IMR-90 (cell line): ENCODE measurements at regions not wholly inside any gene's neighbourhood (a gene's known extent, or its start where the extent isn't known, plus 50 kb on each side); places are given as distances from the start of the nearest gene placed in this dataset.

Source experiments
- ATAC-seq: fragments of 200-7000 bp; cut with Tn5 transposase; 2 replicates; pipeline ENCODE4 v1.9.1; 2020; ENCODE audit warnings: low read depth, mild to moderate bottlenecking, moderate library complexity
- BruUV-seq: library from RNA; stranded (reverse); fragments of 400-500 nt; replicated peaks from 2 replicates; lab custom pipeline; 2021; lab: Mats Ljungman, UMichigan
- CTCF ChIA-PET: fragments of 300-600 bp; formaldehyde crosslinking; extraction: SDS; loops from one replicate; lab custom pipeline; 2021; ENCODE audit warnings: antibody characterized with exemption; lab: Yijun Ruan, JAX
- POLR2A ChIA-PET: fragments of 300-600 bp; sonication (Branson Sonifier 250); formaldehyde crosslinking; loops from one replicate; lab custom pipeline; 2022; ENCODE audit warnings: antibody characterized with exemption; ENCODE audit not compliant: unreplicated experiment; lab: Charles Lee
- DNase-seq: peaks from one replicate; pipeline ENCODE4 v3.0.0; 2013
- H2AFZ ChIP-seq: replicated peaks from 2 replicates; pipeline ENCODE3; 2013; ENCODE audit warnings: low read length, mild to moderate bottlenecking; ENCODE audit not compliant: poor library complexity
- H2AK5ac ChIP-seq: 2 replicates; pipeline ENCODE4 v1.6.1; 2013; ENCODE audit warnings: low read depth, low read length, inconsistent platforms
- H2AK9ac ChIP-seq: replicated peaks from 2 replicates; pipeline ENCODE3; 2013; ENCODE audit warnings: mild to moderate bottlenecking, low read depth, low read length, moderate library complexity; ENCODE audit not compliant: poor library complexity
- H2BK120ac ChIP-seq: 2 replicates; pipeline ENCODE4 v1.6.1; 2013; ENCODE audit warnings: low read depth, low read length, inconsistent platforms
- H2BK15ac ChIP-seq: 3 replicates; pipeline ENCODE4 v1.6.1; 2013; ENCODE audit warnings: low read depth, low read length, inconsistent platforms
- H2BK20ac ChIP-seq: 2 replicates; pipeline ENCODE4 v1.6.1; 2013; ENCODE audit warnings: low read depth, mild to moderate bottlenecking, inconsistent platforms, low read length, moderate library complexity
- H2BK5ac ChIP-seq: 2 replicates; pipeline ENCODE4 v1.6.1; 2013; ENCODE audit warnings: mild to moderate bottlenecking, low read depth, low read length, inconsistent platforms; ENCODE audit not compliant: poor library complexity, severe bottlenecking
- H3K14ac ChIP-seq: replicated peaks from 2 replicates; pipeline ENCODE4 v1.6.1; 2013; ENCODE audit warnings: low read depth, low read length, inconsistent platforms
- H3K18ac ChIP-seq: 2 replicates; pipeline ENCODE4 v1.6.1; 2013; ENCODE audit warnings: low read depth, low read length, control low read depth
- H3K23ac ChIP-seq: 2 replicates; pipeline ENCODE4 v1.6.1; 2013; ENCODE audit warnings: low read depth, low read length, inconsistent platforms
- H3K27ac ChIP-seq: 2 replicates; pipeline ENCODE4 v1.5.1; 2013; ENCODE audit warnings: mild to moderate bottlenecking, control low read depth, low read length; ENCODE audit not compliant: insufficient read depth
- H3K27me3 ChIP-seq: 2 replicates; pipeline ENCODE4 v1.6.1; 2013; ENCODE audit warnings: low read length; ENCODE audit not compliant: control insufficient read depth, insufficient read depth
- H3K36me3 ChIP-seq: 2 replicates; pipeline ENCODE4 v1.6.1; 2013; ENCODE audit warnings: low read length, mixed read lengths; ENCODE audit not compliant: control insufficient read depth, insufficient read depth
- H3K4ac ChIP-seq: 2 replicates; pipeline ENCODE4 v1.6.1; 2013; ENCODE audit warnings: low read depth, low read length, inconsistent platforms
- H3K4me1 ChIP-seq: 2 replicates; pipeline ENCODE4 v1.6.1; 2013; ENCODE audit warnings: low read length, mixed read lengths; ENCODE audit not compliant: control insufficient read depth, insufficient read depth
- H3K4me2 ChIP-seq: 2 replicates; pipeline ENCODE4 v1.6.1; 2013; ENCODE audit warnings: low read depth, mild to moderate bottlenecking, control low read depth, low read length, moderate library complexity
- H3K4me3 ChIP-seq: 2 replicates; pipeline ENCODE4 v1.5.1; 2013; ENCODE audit warnings: low read depth, mild to moderate bottlenecking, control low read depth, low read length, moderate library complexity; ENCODE audit not compliant: insufficient read depth
- H3K56ac ChIP-seq: 2 replicates; pipeline ENCODE4 v1.6.1; 2013; ENCODE audit warnings: low read length, inconsistent platforms; ENCODE audit not compliant: insufficient read depth; ENCODE audit errors: extremely low read depth
- H3K79me1 ChIP-seq, 2 experiments: 2 replicates each; pipeline ENCODE4 v1.6.1; 2013; ENCODE audit warnings: low read length in 2 of 2, inconsistent platforms in 1 of 2, low read depth in 1 of 2
- H3K9ac ChIP-seq: 2 replicates; pipeline ENCODE4 v1.6.1; 2013; ENCODE audit warnings: low read depth, low read length, control low read depth
- H3K9me1 ChIP-seq: 2 replicates; pipeline ENCODE4 v1.6.1; 2013; ENCODE audit warnings: low read length, inconsistent platforms; ENCODE audit not compliant: insufficient read depth
- H3K9me3 ChIP-seq: 2 replicates; pipeline ENCODE4 v1.6.1; 2013; ENCODE audit warnings: low read length; ENCODE audit not compliant: control insufficient read depth, insufficient read depth
- H4K20me1 ChIP-seq: 2 replicates; pipeline ENCODE4 v1.6.1; 2013; ENCODE audit warnings: low read length, inconsistent platforms; ENCODE audit not compliant: insufficient read depth
- H4K5ac ChIP-seq: 2 replicates; pipeline ENCODE4 v1.6.1; 2013; ENCODE audit warnings: mild to moderate bottlenecking, low read depth, low read length, control low read depth
- H4K8ac ChIP-seq, 2 experiments: 2 replicates each; pipeline ENCODE4 v1.6.1; 2013; ENCODE audit warnings: low read depth in 2 of 2, low read length in 2 of 2, control low read depth in 1 of 2, inconsistent platforms in 1 of 2
- H4K91ac ChIP-seq: 2 replicates; pipeline ENCODE4 v1.6.1; 2013; ENCODE audit warnings: low read depth, low read length, inconsistent platforms; ENCODE audit not compliant: insufficient read depth
- BHLHE40 ChIP-seq: fragments of 150-350 bp; IDR thresholded peaks from 2 replicates; pipeline ENCODE4 v1.6.1; 2016; ENCODE audit warnings: mild to moderate bottlenecking, low read depth, low read length
- CHD1 ChIP-seq: IDR thresholded peaks from 2 replicates; pipeline ENCODE4 v1.6.1; 2012; ENCODE audit warnings: low read depth, low read length, improper control_type of control experiment
- CTCF ChIP-seq: conservative IDR thresholded peaks from 2 replicates; pipeline ENCODE4 v1.5.1; 2012; ENCODE audit warnings: mild to moderate bottlenecking, low read depth, low read length, improper control_type of control experiment
- ELK1 ChIP-seq: fragments of 150-350 bp; IDR thresholded peaks from 2 replicates; pipeline ENCODE4 v1.6.1; 2016; ENCODE audit warnings: low read depth, mild to moderate bottlenecking, low read length, moderate library complexity, borderline replicate concordance
- FOS ChIP-seq: fragments of 150-350 bp; IDR thresholded peaks from 2 replicates; pipeline ENCODE4 v1.6.1; 2016; ENCODE audit warnings: low read depth, low read length
- MAZ ChIP-seq: IDR thresholded peaks from 2 replicates; pipeline ENCODE4 v1.6.1; 2012; ENCODE audit warnings: low read depth, mild to moderate bottlenecking, low read length, improper control_type of control experiment, moderate library complexity, borderline replicate concordance
- NFE2L2 ChIP-seq: fragments of 150-350 bp; IDR thresholded peaks from 2 replicates; pipeline ENCODE4 v1.6.1; 2016; ENCODE audit warnings: low read depth, mild to moderate bottlenecking, low read length
- USF2 ChIP-seq: fragments of 150-350 bp; IDR thresholded peaks from 2 replicates; pipeline ENCODE4 v1.6.1; 2017; ENCODE audit warnings: mild to moderate bottlenecking, antibody characterized with exemption, low read length, low read depth
- WGBS, 2 experiments: methylation state at CpG; one replicate each; pipeline versions ENCODE4 v1.1.5 to v1.1.7; 2013; ENCODE audit warnings: missing lambda C conversion rate in 2 of 2; ENCODE audit not compliant: insufficient read length in 1 of 2; ENCODE audit errors: extremely low coverage in 2 of 2; 5-methylcytosine and 5-hydroxymethylcytosine counted together
- dilution Hi-C: fragments of 300-500 bp; cut with HindIII; formaldehyde crosslinking; loops from one replicate; pipeline ENCODE4 v1.14.3; 2018; ENCODE audit warnings: low sequenced_read_pairs; ENCODE audit not compliant: unreplicated experiment
- in situ Hi-C: fragments of 300-500 bp; cut with MboI; formaldehyde crosslinking; loops from 3 replicates; pipeline ENCODE4 v1.14.3; 2019; ENCODE audit warnings: low sequenced_read_pairs, inconsistent platforms, mixed read lengths
- intact Hi-C: fragments of 100-400 bp; cut with micrococcal nuclease; formaldehyde crosslinking; loops from 2 replicates; pipeline ENCODE4 v1.10.0; 2022

GRCh38 chr17:14935845-14936485, 329.2 kb downstream of the PMP22 start:
- POLR2A ChIA-PET = no interaction called here
- Histone ChIP-seq H3K27ac (no peak overlapping the region), H3K9me1 (no peaks in the 10 kb centered on the region), H3K9me3 (no peaks in the 10 kb centered on the region), H3K56ac (no peak overlapping the region), H2AFZ (no peak overlapping the region), H2AK9ac (no peak overlapping the region), H2BK120ac (no peak overlapping the region), H3K79me1 (no peaks in the 10 kb centered on the region), H3K14ac (no peak overlapping the region), H4K20me1 (no peaks in the 10 kb centered on the region), H3K23ac (no peak overlapping the region), H3K4me3 (no peak overlapping the region), H3K4me1 (0 out of 2 replicates have a peak, but pooled peaks cover under 1% of the 10 kb centered on the region), H4K8ac (no peak overlapping the region), H3K27me3 (peaks cover 20% of the 10 kb centered on the region), H3K4me2 (no peak overlapping the region), H3K18ac (no peak overlapping the region), H4K91ac (no peak overlapping the region), H3K9ac (no peak overlapping the region), H3K4ac (no peak overlapping the region), H2AK5ac (no peak overlapping the region), H2BK15ac (no peak overlapping the region), H4K5ac (no peak overlapping the region), H2BK20ac (no peak overlapping the region), H2BK5ac (no peak overlapping the region), H3K36me3 (no peaks in the 10 kb centered on the region)
- TF ChIP-seq CHD1 (no peak), CTCF (no peak), FOS (no peak), ELK1 (no peak), MAZ (no peak), NFE2L2 (no peak), USF2 (no peak), BHLHE40 (no peak)
- in situ Hi-C loops (no loop called here), intact Hi-C loops (no loop called here), dilution Hi-C loops (no loop called here)
- no peak for DNase-seq
- CTCF ChIA-PET = no interaction called here
- no peak for ATAC-seq
- WGBS, 2 experiments = no CpG with 5 or more reads among the region's 2 CpGs
- no TSS peak for BruUV-seq
